ENCODE measurements at regions not wholly inside any gene's neighbourhood (a gene's known extent, or its start where the extent isn't known, plus 50 kb on each side); places are given as distances from the start of the nearest gene placed in this dataset.

GRCh38 chr19:28956421-28956820 lies 256.5 kb downstream of the UQCRFS1 start:
- TF ChIP-seq, protein P1, sequence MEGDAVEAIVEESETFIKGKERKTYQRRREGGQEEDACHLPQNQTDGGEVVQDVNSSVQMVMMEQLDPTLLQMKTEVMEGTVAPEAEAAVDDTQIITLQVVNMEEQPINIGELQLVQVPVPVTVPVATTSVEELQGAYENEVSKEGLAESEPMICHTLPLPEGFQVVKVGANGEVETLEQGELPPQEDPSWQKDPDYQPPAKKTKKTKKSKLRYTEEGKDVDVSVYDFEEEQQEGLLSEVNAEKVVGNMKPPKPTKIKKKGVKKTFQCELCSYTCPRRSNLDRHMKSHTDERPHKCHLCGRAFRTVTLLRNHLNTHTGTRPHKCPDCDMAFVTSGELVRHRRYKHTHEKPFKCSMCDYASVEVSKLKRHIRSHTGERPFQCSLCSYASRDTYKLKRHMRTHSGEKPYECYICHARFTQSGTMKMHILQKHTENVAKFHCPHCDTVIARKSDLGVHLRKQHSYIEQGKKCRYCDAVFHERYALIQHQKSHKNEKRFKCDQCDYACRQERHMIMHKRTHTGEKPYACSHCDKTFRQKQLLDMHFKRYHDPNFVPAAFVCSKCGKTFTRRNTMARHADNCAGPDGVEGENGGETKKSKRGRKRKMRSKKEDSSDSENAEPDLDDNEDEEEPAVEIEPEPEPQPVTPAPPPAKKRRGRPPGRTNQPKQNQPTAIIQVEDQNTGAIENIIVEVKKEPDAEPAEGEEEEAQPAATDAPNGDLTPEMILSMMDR (IDR thresholded peaks at IDR 0.05; ENCODE audit: extremely low read depth in 1 of 2, insufficient read depth in 1 of 2, low read depth in 1 of 2, low read length in 2 of 2): no peak
- TF ChIP-seq, protein P2, sequence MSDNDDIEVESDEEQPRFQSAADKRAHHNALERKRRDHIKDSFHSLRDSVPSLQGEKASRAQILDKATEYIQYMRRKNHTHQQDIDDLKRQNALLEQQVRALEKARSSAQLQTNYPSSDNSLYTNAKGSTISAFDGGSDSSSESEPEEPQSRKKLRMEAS (IDR thresholded peaks at IDR 0.05; ENCODE audit: insufficient read depth, insufficient read length): no peak
- TF ChIP-seq GATA2 (IDR thresholded peaks at IDR 0.05; ENCODE audit: insufficient read depth, insufficient read length, low read depth, low read length): no peak
- no peak for TF ChIP-seq POLR2AphosphoS5 (IDR thresholded peaks at IDR 0.05; ENCODE audit: insufficient read depth, low read depth, low read length)
- TF ChIP-seq POLR2A (IDR thresholded peaks at IDR 0.05; ENCODE audit: low read depth, low read length): no peak
- TF ChIP-seq EZH2 (IDR thresholded peaks at IDR 0.05; ENCODE audit: borderline replicate concordance, low read depth, low read length, severe bottlenecking): no peak

Data from endothelial cell of umbilical vein (primary cell).